Heart right ventricle (tissue), 16 donors: ENCODE measurements at regions not wholly inside any gene's neighbourhood (a gene's known extent, or its start where the extent isn't known, plus 50 kb on each side); places are given as distances from the start of the nearest gene placed in this dataset.

Source experiments
- ATAC-seq, 8 donors: fragments of 200-7000 bp; cut with Tn5 transposase; one replicate each; pipeline ENCODE4 v1.9.1; 2020; ENCODE audit warnings: mild to moderate bottlenecking in 8 of 8, moderate library complexity in 8 of 8, moderate number of reproducible peaks in 1 of 8
- DNase-seq, 2 donors: peaks; one replicate each; pipeline ENCODE4 v3.0.0-alpha.2; 2020
- H3K27ac ChIP-seq, 10 donors: fragments of 200-600 bp; sonication (generic) in 2 of 10; one replicate each; pipeline versions ENCODE4 v1.5.0 to v1.8.0; 2020 to 2022; ENCODE audit warnings: mild to moderate bottlenecking in 3 of 10
- H3K27me3 ChIP-seq, 7 donors: fragments of 200-600 bp; one replicate each; pipeline ENCODE4 v1.8.0; 2021 to 2022; ENCODE audit warnings: mild to moderate bottlenecking in 2 of 7
- H3K36me3 ChIP-seq, 9 donors: fragments of 200-600 bp; sonication (generic) in 1 of 9; one replicate each; pipeline versions ENCODE4 v1.5.0 to v1.8.0; 2020 to 2022; ENCODE audit warnings: mild to moderate bottlenecking in 2 of 9
- H3K4me1 ChIP-seq, 9 donors: fragments of 200-600 bp; sonication (generic) in 1 of 9; one replicate each; pipeline versions ENCODE4 v1.5.0 to v1.8.0; 2020 to 2022; ENCODE audit warnings: mild to moderate bottlenecking in 4 of 9
- H3K4me3 ChIP-seq, 10 donors: fragments of 200-600 bp; sonication (generic) in 2 of 10; one replicate each; pipeline versions ENCODE4 v1.5.0 to v1.8.0; 2020 to 2022; ENCODE audit warnings: mild to moderate bottlenecking in 7 of 10, moderate library complexity in 2 of 10
- H3K9me3 ChIP-seq, 11 donors: fragments of 200-600 bp in 10 of 11; sonication (generic) in 2 of 11; one replicate each; pipeline versions ENCODE4 v1.5.0 to v1.8.0; 2013 to 2022; ENCODE audit warnings: mild to moderate bottlenecking in 2 of 11, control low read depth in 1 of 11, moderate library complexity in 1 of 11
- WGBS, 2 donors: extraction: QIAGEN DNeasy Blood & Tissue Kit; methylation state at CpG; one replicate each; pipeline ENCODE4 v1.1.7; 2013; ENCODE audit warnings: inconsistent platforms in 1 of 2; 5-methylcytosine and 5-hydroxymethylcytosine counted together
- intact Hi-C, 10 donors: fragments of 100-400 bp; cut with DNase I; formaldehyde crosslinking; loops; one replicate each; pipeline versions ENCODE4 v1.11.1 to v1.14.2; 2022
- TF ChIP-seq, protein P1 (sequence below), 9 donors: fragments of 200-600 bp; sonication (generic) in 2 of 9; IDR thresholded peaks; one replicate each; pipeline versions ENCODE4 v1.5.0 to v1.8.0; 2021 to 2022; ENCODE audit warnings: antibody characterized with exemption in 9 of 9, mild to moderate bottlenecking in 5 of 9, moderate library complexity in 1 of 9
- donor health status: Arrhythmogenic right ventricular cardiomyopathy.
- donor health status: ischemic (EF 13 %, LVEDD 7.1; RV severe dilation, severe dysfunction).
- donor health status: healthy with polysubstance abuse.
- donor health status: DM: no; HTN: yes; CAD: no.
- donor health status: DM: no; HTN: no; CAD: no.
- donor health status: ischemic (EF 25% LVEDD 6.9; RV normal size, moderate dysfunction).
- donor health status: ischemic (EF 25% LVEDD 5.7; RV mildly dilated, moderate dysfunction).
- donor health status: healthy.
- donor health status: DM: yes; HTN: yes; CAD: no.
- donor health status: Ischemic cardiomyopathy.
- donor health status: ischemic (EF 35%, LVEDD 5.7; RV mildly dilated, moderate dysfunction).
- donor health status: nonischemic (EF 11% LVEDD 7.7; RV severe dilation, severe dysfunction).
- donor health status: DM: yes; HTN: yes; CAD: no.
- donor health status: PGD.
- donor health status: ischemic (EF 29% LVEDD 5.4; RV normal size, mild dysfunction).
- donor health status: nonischemic (EF 23%, LVEDD 6.1; RV moderate dilation, normal function).

DNA sequence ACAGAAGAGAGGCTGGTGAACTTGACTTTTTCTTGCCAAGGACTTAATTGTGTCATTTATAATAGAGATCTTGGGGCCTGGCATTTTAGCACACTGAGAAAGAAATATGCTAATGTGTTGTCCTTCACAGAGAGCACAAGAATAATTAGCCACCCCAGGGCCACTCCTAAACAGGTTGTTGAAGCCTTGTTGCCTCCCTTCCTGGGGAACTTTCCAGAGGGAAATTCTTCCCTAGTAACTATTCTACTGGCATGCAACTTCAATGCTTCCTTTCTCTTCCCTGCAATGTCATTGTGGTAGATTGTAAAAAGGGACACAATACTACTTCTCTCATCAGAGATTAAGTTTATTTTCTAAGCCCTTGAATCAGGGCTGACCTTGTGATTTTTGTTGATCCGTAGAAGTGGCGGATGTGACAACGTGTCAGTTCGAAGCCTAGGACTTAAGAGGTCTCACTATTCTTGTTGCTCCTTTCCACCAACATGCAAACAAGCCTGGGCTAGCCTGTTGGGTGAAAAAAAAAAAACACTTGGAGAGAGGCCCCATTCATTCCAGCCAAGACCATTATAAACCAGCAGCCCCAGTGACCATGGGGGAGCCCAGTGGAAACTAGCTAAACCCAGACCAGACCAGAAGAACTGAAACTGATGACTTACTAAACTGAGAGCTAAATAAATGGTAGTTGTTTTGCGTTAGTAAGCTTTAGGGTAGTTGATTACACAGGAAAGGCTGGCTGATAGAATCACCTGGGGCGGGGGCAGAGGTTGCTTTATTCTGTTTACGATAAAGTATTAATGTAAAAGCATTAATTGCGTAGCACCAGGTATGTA, 287.2 kb downstream of the SHQ1 start:
- H3K4me1 ChIP-seq: peaks cover 0 to 19% (median 0%) of the 10 kb centered on the region in 9 donors
- no peak overlapping the region for H3K27ac ChIP-seq
- H3K27me3 ChIP-seq: no peaks in the 10 kb centered on the region
- no peak overlapping the region for H3K4me3 ChIP-seq
- peaks cover 0 to 16% (median 6%) of the 10 kb centered on the region in 11 donors for H3K9me3 ChIP-seq
- intact Hi-C loops: no loop called here
- DNase-seq: no peak
- TF ChIP-seq, protein P1, sequence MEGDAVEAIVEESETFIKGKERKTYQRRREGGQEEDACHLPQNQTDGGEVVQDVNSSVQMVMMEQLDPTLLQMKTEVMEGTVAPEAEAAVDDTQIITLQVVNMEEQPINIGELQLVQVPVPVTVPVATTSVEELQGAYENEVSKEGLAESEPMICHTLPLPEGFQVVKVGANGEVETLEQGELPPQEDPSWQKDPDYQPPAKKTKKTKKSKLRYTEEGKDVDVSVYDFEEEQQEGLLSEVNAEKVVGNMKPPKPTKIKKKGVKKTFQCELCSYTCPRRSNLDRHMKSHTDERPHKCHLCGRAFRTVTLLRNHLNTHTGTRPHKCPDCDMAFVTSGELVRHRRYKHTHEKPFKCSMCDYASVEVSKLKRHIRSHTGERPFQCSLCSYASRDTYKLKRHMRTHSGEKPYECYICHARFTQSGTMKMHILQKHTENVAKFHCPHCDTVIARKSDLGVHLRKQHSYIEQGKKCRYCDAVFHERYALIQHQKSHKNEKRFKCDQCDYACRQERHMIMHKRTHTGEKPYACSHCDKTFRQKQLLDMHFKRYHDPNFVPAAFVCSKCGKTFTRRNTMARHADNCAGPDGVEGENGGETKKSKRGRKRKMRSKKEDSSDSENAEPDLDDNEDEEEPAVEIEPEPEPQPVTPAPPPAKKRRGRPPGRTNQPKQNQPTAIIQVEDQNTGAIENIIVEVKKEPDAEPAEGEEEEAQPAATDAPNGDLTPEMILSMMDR (IDR thresholded peaks at IDR 0.05): no peak
- no peak for ATAC-seq
- 93% methylated on average over 8 of the region's 8 CpGs for WGBS, 2 donors
- no peaks in the 10 kb centered on the region for H3K36me3 ChIP-seq

DNA sequence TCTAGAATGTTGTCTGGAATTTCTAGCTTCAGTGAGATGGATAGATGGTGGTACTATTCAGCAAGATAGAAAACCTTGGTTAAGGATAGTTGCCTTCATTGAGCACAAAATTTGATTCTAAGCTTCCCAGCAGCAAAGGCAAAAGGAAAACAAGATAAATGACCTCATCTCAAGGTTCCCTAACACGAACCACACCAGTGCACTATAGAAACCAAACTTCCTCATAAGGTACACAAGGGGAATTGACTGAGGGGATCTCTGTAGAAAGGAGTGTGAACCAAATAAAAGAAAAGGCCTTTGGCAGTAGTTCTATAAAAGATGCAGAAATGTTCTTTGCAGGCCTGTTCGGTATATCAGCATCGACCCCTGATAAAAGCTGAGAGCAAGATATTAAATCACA, 288.9 kb downstream of the SHQ1 start:
- Histone ChIP-seq H3K4me3 (no peak overlapping the region), H3K27me3 (no peaks in the 10 kb centered on the region), H3K9me3 (peaks cover 0 to 21% (median 6%) of the 10 kb centered on the region in 11 donors), H3K27ac (peak overlapping the region in 1 of 10 donors; percentile 57), H3K36me3 (no peaks in the 10 kb centered on the region), H3K4me1 (peaks cover 0 to 19% (median 0%) of the 10 kb centered on the region in 9 donors)
- intact Hi-C loops: no loop called here
- 69 to 75% methylated on average over 3 of the region's 3 CpGs for WGBS, 2 donors
- TF ChIP-seq, protein P1 (IDR thresholded peaks at IDR 0.05): no peak
- ATAC-seq: no peak
- no peak for DNase-seq

DNA sequence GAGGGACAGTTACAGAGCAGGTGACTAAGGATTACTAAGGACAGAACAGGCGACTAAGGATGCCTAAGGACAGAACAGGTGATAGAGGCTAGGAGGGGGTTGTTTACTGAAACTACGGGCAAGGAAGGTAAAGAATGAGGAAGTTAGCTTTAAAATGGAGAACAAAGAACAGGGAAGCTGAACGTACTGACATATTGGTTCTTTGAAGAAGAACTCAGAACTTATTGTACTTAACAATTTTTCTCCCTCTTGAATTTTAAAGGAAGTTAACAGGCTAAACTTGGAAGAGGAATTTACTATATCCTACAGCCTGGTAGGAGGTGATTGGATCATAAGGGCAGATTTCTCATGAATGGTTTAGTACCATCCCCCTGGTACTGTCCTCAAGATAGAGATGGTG, 290.2 kb downstream of the SHQ1 start:
- DNase-seq (no peak), ATAC-seq (no peak)
- H3K36me3 ChIP-seq: no peaks in the 10 kb centered on the region
- H3K27ac ChIP-seq: peak overlapping the region in 2 of 10 donors; percentile 29 to 57
- TF ChIP-seq, protein P1 (IDR thresholded peaks at IDR 0.05): no peak
- H3K4me3 ChIP-seq: no peak overlapping the region
- peaks cover 0 to 19% (median 0%) of the 10 kb centered on the region in 9 donors for H3K4me1 ChIP-seq
- no peaks in the 10 kb centered on the region for H3K27me3 ChIP-seq
- intact Hi-C loops: no loop called here
- 90 to 95% methylated on average over 3 of the region's 3 CpGs for WGBS, 2 donors
- H3K9me3 ChIP-seq: peaks cover 0 to 21% (median 6%) of the 10 kb centered on the region in 11 donors

DNA sequence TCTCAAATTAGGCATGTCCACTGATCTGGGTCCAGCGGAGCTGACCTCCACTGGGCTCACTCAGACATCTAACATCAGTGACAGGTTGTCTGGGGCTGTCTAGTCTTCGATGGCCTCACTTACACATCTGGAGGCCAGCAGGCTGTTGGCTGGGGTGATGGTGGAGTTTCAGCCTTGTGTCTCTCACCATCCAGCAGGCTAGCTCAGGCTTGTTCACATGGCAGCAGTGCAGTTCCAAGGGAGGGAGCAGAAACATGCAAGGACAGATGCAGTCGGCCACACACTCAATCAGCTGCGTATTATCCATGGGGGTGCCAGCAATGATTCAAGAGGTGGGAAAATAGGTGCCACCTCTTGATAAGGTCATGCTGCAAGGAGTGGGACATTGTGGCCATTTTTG, 292.5 kb downstream of the SHQ1 start:
- TF ChIP-seq, protein P1 (IDR thresholded peaks at IDR 0.05): no peak
- no peaks in the 10 kb centered on the region for H3K27me3 ChIP-seq
- DNase-seq: no peak
- intact Hi-C loops: no loop called here
- no peak overlapping the region for H3K4me3 ChIP-seq
- no peak for ATAC-seq
- H3K4me1 ChIP-seq: peaks cover 0 to 19% (median 0%) of the 10 kb centered on the region in 9 donors
- peaks cover 0 to 6% (median 0%) of the 10 kb centered on the region in 11 donors for H3K9me3 ChIP-seq
- WGBS, 2 donors: 92 to 94% methylated on average over 4 of the region's 4 CpGs
- no peaks in the 10 kb centered on the region for H3K36me3 ChIP-seq
- H3K27ac ChIP-seq: no peak overlapping the region
